T-helper 17 cell (primary cell): ENCODE measurements at regions not wholly inside any gene's neighbourhood (a gene's known extent, or its start where the extent isn't known, plus 50 kb on each side); places are given as distances from the start of the nearest gene placed in this dataset.
"Not testable (repeated sequence)": the region's sequence is repeated elsewhere in the genome, so short reads cannot be mapped to it uniquely, and the experiment has no call there.

Source experiments
- ATAC-seq: fragments of 150-1000 bp; cut with Tn5 transposase; 2 replicates; pipeline ENCODE4 v1.10.0; 2021; ENCODE audit warnings: mild to moderate bottlenecking, moderate library complexity
- DNase-seq, 3 donors: peaks; one replicate each; pipeline versions ENCODE4 v3.0.0 to v3.0.0-alpha.2; 2020 to 2021
- H3K9me3 ChIP-seq: one replicate; pipeline ENCODE4 v1.7.0; 2013; ENCODE audit warnings: low read length, mild to moderate bottlenecking; ENCODE audit not compliant: control insufficient read depth, poor library complexity, severe bottlenecking
- H3K27ac Mint-ChIP-seq: one replicate; pipeline ENCODE4 v1.8.0; 2022; ENCODE audit warnings: mild to moderate bottlenecking, moderate library complexity, mixed read lengths
- H3K27me3 Mint-ChIP-seq: one replicate; pipeline ENCODE4 v1.8.0; 2022; ENCODE audit warnings: mixed read lengths
- H3K36me3 Mint-ChIP-seq: one replicate; pipeline ENCODE4 v1.8.0; 2022; ENCODE audit warnings: low read depth, mixed read lengths
- H3K4me1 Mint-ChIP-seq: one replicate; pipeline ENCODE4 v1.8.0; 2022; ENCODE audit warnings: mild to moderate bottlenecking, mixed read lengths
- H3K4me3 Mint-ChIP-seq: one replicate; pipeline ENCODE4 v1.8.0; 2022; ENCODE audit warnings: mild to moderate bottlenecking, moderate library complexity, mixed read lengths

DNA sequence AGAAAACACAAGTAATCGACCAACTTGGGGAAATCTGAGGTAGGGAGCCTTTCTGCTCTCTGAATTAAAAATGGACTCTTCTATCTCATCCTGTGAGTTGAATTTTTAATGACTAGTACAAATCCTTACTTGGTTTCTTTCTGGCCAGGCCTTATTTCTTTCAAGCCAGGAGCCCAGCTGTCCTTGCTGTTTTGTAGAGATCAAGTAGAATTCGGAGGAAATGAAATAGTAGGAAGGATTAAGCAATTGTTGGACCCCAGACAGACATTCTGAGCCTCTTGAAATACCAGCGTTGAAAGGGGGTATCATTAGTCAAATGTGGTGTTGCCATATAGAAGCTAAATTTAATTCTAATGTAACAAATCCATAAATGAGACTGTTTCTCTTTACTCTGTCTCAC, 53.7 kb upstream of the SMIM15 start:
- no peak for DNase-seq
- H3K36me3 Mint-ChIP-seq, result peaks cover 2% of the 10 kb centered on the region
- H3K27me3 Mint-ChIP-seq, result peaks cover 18% of the 10 kb centered on the region
- H3K4me3 Mint-ChIP-seq, result no peak overlapping the region
- H3K27ac Mint-ChIP-seq, result no peak overlapping the region
- ATAC-seq, result no peak
- H3K4me1 Mint-ChIP-seq, result no peaks in the 10 kb centered on the region
- H3K9me3 ChIP-seq, result no peaks in the 10 kb centered on the region

DNA sequence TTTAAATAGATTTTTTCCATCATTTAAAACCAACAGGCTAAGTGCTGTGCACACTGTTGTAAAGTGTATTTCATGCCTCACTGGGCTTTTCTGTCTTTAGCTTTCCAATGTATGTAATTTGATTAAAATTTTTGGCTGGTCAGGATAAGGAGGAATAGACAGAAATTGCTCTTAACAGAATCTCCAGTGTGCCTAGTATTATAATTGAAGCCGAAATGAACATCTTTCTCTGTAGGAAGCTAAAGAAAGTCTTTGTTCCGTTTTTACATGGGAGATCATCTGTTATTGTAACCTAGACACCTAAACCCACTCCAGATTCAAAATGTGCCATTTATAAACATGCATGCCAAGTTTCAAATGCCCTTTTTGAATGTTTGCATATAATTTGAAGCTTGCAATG, 54.5 kb upstream of the SMIM15 start:
- ATAC-seq, result no peak
- H3K9me3 ChIP-seq, result no peaks in the 10 kb centered on the region
- Mint-ChIP-seq H3K27me3 (peaks cover 18% of the 10 kb centered on the region), H3K36me3 (peaks cover 2% of the 10 kb centered on the region), H3K27ac (no peak overlapping the region), H3K4me1 (no peaks in the 10 kb centered on the region), H3K4me3 (no peak overlapping the region)
- DNase-seq, result no peak

DNA sequence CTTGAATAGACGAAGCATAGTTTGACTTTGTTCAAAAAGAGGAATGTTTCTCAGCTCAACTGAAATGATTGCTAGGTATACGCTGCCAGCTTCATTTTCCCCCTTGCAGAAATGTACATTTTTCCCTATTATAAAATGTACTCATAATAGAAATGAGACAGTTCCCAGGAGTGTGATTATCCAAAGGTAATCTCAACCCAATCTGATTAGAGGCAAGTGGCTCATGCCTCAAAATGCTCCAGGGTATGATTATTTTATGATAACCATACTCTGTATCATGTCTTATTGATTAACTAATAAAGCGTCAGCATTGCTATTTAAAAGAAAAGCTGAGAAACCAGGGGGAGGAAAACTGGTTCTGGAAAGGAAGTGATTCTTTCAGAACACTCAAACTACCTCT, 54.9 kb upstream of the SMIM15 start:
- no peak for DNase-seq
- H3K27me3 Mint-ChIP-seq, result peaks cover 18% of the 10 kb centered on the region
- H3K36me3 Mint-ChIP-seq, result peaks cover 2% of the 10 kb centered on the region
- H3K27ac Mint-ChIP-seq, result no peak overlapping the region
- no peak for ATAC-seq
- H3K9me3 ChIP-seq, result no peaks in the 10 kb centered on the region
- H3K4me1 Mint-ChIP-seq, result no peaks in the 10 kb centered on the region
- no peak overlapping the region for H3K4me3 Mint-ChIP-seq

DNA sequence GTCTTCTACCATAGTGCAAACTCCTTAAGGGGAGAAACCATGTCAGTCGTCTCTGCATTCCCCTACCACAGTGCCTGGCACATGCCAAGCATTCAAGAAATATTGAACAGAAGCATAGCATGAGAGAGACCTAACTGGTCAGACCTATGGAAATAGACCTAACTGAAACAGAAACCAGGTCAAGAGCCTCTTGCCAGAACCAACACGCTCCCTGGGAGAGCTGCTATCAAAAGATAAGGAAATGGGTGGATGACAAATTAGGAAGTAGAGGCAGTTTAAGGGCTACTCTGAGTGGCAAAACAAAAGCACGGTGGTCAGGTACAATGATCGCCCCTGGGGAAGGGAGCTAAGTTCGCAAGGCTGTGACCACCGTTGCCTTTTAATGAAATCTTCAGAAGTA, 66.0 kb upstream of the SMIM15 start:
- no peak for ATAC-seq
- no peak overlapping the region for H3K4me3 Mint-ChIP-seq
- H3K9me3 ChIP-seq, result no peaks in the 10 kb centered on the region
- no peak overlapping the region for H3K27ac Mint-ChIP-seq
- peaks cover 2% of the 10 kb centered on the region for H3K4me1 Mint-ChIP-seq
- peaks cover 2% of the 10 kb centered on the region for H3K36me3 Mint-ChIP-seq
- peaks cover 14% of the 10 kb centered on the region for H3K27me3 Mint-ChIP-seq
- no peak for DNase-seq

DNA sequence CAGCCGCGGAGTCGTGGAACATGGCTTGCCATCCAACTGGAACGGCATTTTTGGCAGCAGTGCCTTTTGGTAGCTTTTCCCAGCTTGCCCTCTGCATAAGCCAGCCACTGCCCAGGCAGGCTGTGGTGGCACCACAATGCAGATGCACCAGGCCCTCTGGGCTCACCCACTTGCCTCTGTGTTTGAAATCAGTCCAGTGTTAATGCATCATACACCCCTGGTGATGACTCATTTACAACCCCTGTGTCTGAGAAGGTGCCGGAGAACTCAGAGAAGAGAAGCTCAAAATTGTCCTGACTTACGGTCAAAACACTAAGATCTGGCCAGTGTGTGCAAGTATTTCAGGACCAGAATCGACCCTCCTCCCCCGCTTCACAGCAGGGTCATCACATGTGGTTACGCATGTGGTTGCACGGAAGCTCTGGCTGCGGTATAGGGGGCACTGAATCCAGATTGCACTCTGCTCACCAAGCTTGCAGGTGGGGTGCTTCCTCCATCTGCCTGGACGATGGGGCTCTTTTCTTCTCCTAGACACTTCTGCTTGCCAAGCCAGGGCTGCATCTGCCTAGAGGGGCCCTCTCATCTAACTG, 66.5 kb upstream of the SMIM15 start:
- Mint-ChIP-seq H3K4me1 (peaks cover 2% of the 10 kb centered on the region), H3K4me3 (no peak overlapping the region), H3K27me3 (peaks cover 10% of the 10 kb centered on the region), H3K27ac (no peak overlapping the region), H3K36me3 (peaks cover 2% of the 10 kb centered on the region)
- H3K9me3 ChIP-seq, result no peaks in the 10 kb centered on the region
- ATAC-seq (no peak), DNase-seq (no peak)

DNA sequence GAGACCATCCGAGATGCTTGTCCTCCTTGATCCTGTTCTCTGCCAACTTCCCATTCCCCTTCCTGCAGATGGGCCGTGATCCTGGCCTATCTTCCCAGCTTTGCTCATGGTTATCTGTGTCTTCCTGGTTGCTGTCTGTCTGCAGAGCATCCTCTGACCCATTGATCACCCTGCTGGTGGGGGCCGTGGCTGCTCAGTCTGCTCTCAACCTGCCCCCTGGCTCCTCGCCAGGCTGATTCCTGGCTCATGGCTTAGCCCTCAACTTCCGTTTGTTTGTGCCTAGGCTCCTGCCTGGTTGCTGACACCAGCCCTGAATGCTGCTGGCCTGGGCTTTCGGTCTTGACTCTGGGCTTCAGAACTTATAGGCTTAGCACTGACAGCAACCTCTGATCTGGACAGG, 67.1 kb upstream of the SMIM15 start:
- no peaks in the 10 kb centered on the region for H3K9me3 ChIP-seq
- DNase-seq, result no peak
- Mint-ChIP-seq H3K36me3 (peaks cover 2% of the 10 kb centered on the region), H3K27ac (no peak overlapping the region), H3K4me3 (no peak overlapping the region), H3K27me3 (peaks cover 6% of the 10 kb centered on the region), H3K4me1 (peaks cover 2% of the 10 kb centered on the region)
- no peak for ATAC-seq

DNA sequence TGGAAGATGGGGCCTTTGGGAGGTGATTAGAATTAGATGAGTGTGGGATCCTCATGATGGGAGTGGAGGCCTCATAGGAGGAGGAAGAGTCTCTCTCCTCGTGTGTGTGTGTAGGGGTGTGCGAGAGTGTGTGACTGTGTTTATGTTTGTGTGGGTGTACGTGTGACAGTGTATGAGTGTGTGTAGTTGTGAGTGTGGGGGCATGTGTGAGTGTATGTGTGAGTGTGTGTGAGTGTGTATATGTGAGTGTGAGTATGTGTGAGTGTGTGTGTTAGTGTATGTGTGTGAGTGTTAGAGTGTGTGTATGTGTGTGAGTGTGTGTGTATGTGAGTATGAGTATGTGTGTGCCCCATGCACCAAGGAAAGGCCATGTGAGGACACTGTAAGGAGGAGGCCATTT, 68.2 kb upstream of the SMIM15 start:
- DNase-seq (no peak), ATAC-seq (no peak)
- Mint-ChIP-seq H3K27me3 (peaks cover 6% of the 10 kb centered on the region), H3K4me1 (peaks cover 2% of the 10 kb centered on the region), H3K4me3 (no peak overlapping the region), H3K27ac (no peak overlapping the region), H3K36me3 (peaks cover 2% of the 10 kb centered on the region)
- no peaks in the 10 kb centered on the region for H3K9me3 ChIP-seq

DNA sequence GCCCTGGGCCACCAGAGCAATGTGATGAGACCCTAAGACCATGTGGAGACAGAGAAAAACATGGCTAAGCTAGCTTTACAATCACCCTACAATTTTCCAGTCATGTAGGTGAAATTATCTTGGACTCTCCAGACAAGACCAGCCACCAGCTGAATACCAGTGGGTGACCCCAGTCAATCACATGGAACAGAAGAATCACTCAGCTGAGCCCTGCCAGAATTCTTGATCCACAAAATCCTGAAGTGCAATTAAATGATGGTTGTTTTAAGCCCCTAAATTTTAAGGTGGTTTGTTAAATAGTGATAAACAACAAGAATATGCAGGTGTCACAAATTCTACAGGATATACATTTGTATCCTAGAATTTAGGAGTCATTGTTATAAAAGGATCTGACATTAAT, 69.5 kb upstream of the SMIM15 start:
- no peaks in the 10 kb centered on the region for H3K9me3 ChIP-seq
- Mint-ChIP-seq H3K4me1 (peaks cover 2% of the 10 kb centered on the region), H3K36me3 (peaks cover 2% of the 10 kb centered on the region), H3K27me3 (peaks cover 6% of the 10 kb centered on the region), H3K27ac (no peak overlapping the region), H3K4me3 (no peak overlapping the region)
- ATAC-seq (no peak), DNase-seq (no peak)

DNA sequence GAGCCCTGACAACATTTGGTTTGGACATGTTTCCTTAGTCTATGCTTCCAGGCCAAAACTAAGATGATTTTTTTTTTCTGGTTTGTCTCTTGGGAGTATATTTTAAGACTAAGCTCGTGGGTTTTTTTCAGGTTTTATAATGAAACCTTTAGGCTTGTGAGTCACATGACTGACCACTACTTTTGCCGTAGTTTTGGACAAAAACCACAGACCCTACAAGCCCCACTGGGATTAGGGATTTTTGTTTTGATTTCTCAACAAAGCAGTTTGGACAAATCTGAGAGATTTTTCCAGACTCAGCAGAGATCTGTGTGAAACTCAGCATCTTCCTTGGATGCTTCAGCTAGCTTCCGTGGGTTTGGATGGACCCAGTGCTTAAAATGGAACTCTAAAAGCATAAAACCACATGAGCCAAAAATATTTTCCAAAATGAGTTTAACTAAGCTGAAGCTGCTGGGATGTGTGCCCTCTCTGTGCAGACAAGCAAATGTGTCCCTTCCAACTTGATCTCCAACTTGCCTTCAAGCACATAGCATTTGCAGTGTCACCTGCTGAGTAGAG, 70.3 kb upstream of the SMIM15 start:
- ATAC-seq (no peak), DNase-seq (no peak)
- Mint-ChIP-seq H3K27ac (no peak overlapping the region), H3K36me3 (peaks cover 2% of the 10 kb centered on the region), H3K4me3 (no peak overlapping the region), H3K4me1 (peaks cover 2% of the 10 kb centered on the region), H3K27me3 (peaks cover 6% of the 10 kb centered on the region)
- no peaks in the 10 kb centered on the region for H3K9me3 ChIP-seq

DNA sequence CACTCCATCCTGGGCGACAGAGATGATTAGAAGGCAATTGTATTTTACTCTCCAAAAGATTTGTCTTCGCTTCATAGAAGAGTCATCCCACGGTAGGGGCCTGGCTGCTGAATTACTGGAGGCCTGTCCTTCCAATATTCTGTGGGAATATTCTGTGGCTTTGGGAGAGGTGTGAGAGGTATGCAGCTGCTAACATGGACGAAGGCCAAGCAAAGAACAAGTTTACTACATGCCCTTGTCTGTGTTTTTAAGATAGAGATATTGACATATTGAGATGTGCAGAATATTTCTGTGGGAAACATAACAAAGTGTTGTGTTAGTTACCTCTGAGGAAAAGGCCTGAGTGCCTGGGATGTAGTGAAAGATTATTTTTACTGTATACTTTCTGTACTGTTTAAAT, 71.8 kb upstream of the SMIM15 start:
- H3K27me3 Mint-ChIP-seq, result peaks cover 6% of the 10 kb centered on the region
- DNase-seq (no peak), ATAC-seq (no peak)
- no peaks in the 10 kb centered on the region for H3K9me3 ChIP-seq
- H3K27ac Mint-ChIP-seq, result no peak overlapping the region
- H3K4me1 Mint-ChIP-seq, result peaks cover 2% of the 10 kb centered on the region
- no peak overlapping the region for H3K4me3 Mint-ChIP-seq
- H3K36me3 Mint-ChIP-seq, result peaks cover 2% of the 10 kb centered on the region

DNA sequence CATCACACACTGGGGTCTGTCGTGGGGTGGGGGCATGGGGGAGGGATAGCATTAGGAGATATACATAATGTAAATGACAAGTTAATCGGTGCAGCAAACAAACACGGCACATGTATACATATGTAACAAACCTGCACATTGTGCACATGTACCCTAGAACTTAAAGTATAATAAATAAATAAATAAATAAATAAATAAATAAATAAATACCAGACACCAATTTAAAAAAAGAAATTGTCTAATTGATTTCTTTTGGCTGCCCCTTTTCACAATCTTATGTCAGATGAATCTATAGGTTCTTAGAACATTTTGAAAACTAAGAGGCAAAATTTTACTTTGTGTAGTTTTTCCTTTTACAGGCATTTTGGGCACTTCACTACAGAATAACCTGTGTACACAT, 74.4 kb upstream of the SMIM15 start:
- H3K4me3 Mint-ChIP-seq, H3K36me3 Mint-ChIP-seq, ATAC-seq: not testable (repeated sequence)

DNA sequence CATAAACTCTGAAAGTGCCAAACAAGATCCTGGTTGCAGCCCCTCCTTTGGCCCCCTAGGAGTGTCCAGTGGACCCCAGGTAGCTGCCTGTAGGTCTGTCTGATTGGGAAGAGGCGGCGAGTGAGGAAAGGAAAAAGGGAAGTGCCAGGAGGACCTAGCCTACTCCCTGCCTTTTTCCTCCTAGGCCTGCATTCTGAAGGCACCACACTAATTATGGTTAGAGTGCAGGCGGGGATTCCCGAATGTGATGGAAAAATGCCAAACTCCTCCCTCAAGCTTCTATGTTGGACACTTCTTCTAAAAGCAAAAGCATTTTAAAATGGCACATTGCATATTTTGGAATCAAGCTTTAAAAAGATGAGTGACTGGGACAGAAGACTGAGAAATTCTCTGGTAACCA, 83.2 kb upstream of the SMIM15 start:
- no peaks in the 10 kb centered on the region for H3K9me3 ChIP-seq
- H3K27me3 Mint-ChIP-seq, result peaks cover 4% of the 10 kb centered on the region
- DNase-seq (no peak), ATAC-seq (no peak)
- H3K4me1 Mint-ChIP-seq, result no peaks in the 10 kb centered on the region
- no peak overlapping the region for H3K27ac Mint-ChIP-seq
- H3K4me3 Mint-ChIP-seq, result no peak overlapping the region
- no peaks in the 10 kb centered on the region for H3K36me3 Mint-ChIP-seq

More for the DNA sequence above, 74.4 kb upstream of the SMIM15 start:
- H3K9me3 ChIP-seq, H3K27ac Mint-ChIP-seq, DNase-seq, H3K4me1 Mint-ChIP-seq, H3K27me3 Mint-ChIP-seq: not testable (repeated sequence)

DNA sequence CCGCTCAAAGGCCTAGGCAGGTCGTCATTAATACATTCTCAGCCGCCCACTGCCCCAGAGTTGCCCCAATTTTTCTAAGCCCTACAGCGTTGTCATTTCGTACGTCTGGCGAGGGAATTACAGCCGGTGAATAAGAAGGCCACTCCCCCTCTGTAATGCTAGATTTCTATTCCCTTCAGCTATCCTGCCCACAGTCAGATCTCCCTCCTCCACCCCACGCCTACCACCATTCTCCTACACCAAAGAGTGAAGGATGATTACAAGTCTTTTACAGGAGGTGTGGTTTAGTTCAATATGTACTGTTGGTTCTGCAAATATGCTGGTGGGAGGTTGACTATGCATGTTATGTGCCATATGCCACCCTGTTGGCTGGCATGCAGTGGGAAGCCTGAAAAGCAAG, 83.7 kb upstream of the SMIM15 start:
- Mint-ChIP-seq H3K36me3 (no peaks in the 10 kb centered on the region), H3K4me3 (no peak overlapping the region), H3K4me1 (no peaks in the 10 kb centered on the region), H3K27ac (no peak overlapping the region), H3K27me3 (peaks cover 4% of the 10 kb centered on the region)
- H3K9me3 ChIP-seq, result no peaks in the 10 kb centered on the region
- DNase-seq (no peak), ATAC-seq (no peak)

DNA sequence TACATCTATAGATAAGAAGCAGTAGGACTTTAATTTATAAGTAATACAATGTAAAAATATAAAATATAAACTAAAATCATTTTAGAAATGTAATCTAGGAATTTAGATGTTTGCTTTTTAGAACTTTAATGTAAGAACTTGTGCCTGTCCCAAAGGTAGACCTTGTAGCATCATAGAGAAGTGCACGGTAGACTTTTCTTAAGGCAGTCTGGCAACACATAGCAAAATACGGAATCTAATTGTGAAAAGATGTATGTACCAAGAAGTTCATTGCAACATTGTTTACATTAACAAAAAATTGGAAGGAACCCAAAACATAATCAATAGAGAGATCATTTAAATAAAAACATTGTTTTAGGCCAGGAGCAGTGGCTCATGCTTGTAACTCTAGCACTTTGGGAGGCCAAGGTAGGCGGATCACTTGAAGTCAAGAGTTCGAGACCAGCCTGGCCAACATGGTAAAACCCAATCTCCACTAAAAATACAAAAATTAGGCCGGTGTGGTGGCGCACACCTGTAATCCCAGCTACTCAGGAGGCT, 84.6 kb upstream of the SMIM15 start:
- H3K4me1 Mint-ChIP-seq, result no peaks in the 10 kb centered on the region
- H3K4me3 Mint-ChIP-seq, result no peak overlapping the region
- no peaks in the 10 kb centered on the region for H3K36me3 Mint-ChIP-seq
- H3K9me3 ChIP-seq, result no peaks in the 10 kb centered on the region
- no peak overlapping the region for H3K27ac Mint-ChIP-seq
- no peak for DNase-seq
- no peak for ATAC-seq
- H3K27me3 Mint-ChIP-seq, result peaks cover 1% of the 10 kb centered on the region
